NCI-H446 treated with DMSO at 0.1 percent for 48 hours (cell line): ENCODE measurements at regions not wholly inside any gene's neighbourhood (a gene's known extent, or its start where the extent isn't known, plus 50 kb on each side); places are given as distances from the start of the nearest gene placed in this dataset.
"Not testable (repeated sequence)": the region's sequence is repeated elsewhere in the genome, so short reads cannot be mapped to it uniquely, and the experiment has no call there.

Experiments used
- DNase-seq: peaks from one replicate; lab custom pipeline; 2025; lab: John Stamatoyannopoulos, UW

- DNase-seq, result no peak
Measured at GRCh38 chr1:218494449-218494852, 149.3 kb downstream of the TGFB2 start.

DNA sequence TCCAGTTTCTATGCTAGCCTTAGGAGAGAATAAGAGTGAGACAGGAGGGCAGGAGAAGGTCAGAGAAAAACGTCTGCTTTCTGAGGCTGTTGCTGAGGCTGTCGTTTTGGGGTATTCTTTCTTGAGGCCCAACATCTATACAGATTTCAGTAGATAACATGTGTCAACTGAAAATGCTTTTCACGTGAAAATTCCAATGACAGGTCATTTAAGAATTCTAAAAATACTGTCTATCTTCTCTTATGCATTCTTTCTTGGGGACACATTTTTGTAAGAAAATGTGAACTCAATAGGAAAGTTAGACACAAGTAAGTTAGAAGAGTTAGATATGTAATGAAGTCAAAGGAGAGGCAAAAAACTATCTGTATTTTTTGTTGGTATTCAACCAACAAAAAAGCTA lies 150.8 kb downstream of the TGFB2 start:
- no peak for DNase-seq

DNA sequence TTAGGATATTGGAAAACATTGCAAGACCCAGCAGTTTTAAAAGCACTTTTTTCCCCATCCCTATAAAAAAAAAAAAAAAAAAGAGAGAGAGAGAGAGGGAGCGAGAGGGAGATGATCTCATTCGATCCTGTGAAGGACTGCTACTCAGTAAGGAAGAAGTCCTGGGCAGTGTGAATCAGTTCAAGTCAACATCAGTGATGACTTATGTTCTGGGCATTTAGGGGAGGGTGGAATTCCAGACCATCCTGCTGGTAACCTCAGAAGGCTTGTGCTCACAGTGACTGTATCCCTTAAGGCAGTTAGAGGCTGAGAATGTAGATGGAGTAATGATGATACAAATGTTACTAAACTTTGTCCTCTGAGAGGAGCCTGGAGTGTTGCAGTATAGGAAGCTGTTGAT lies 151.4 kb downstream of the TGFB2 start:
- no peak for DNase-seq

DNA sequence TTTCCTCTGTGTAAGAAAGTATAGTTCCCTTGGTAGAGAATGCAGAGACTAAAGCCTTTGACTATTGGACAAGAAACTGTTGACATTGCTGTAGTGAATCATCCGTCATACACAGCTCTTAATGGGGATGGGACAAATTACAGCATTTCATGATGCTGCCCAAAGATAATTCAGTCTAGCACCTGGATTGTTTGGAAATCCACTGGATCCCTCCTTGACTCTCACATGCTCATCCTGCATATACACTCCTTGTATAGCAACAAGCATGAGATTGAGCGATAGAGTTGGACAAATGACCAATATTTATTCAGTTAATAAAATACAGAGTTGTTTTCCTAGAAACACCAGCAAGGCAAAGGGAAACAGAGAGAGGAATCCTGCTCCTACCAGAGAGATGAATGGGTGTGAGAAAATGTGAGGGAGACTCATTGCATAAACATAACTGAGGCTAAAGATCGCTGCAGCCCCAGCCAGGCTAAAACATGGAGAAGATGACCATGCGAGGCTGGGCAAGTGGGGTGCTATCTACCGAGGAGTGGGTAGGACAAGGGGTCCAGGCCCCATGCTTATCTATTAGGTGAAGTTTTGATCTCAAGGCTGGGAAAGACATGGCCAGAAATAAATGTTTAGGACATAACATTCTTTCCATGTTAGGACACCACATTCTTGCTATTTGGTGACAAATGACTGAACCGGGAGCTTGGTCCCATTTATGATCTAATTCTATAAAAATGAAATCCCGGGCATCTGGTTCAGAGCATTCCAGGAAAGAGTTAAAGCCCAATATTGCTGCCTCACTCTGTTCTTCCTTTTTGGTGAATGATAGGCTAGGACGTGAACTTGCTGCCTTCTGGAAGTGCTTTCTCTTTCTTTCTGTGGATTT lies 153.2 kb downstream of the TGFB2 start:
- no peak for DNase-seq

GRCh38 chr1:218499011-218499691 lies 154.0 kb downstream of the TGFB2 start:
- DNase-seq, result no peak

GRCh38 chr1:218499911-218500310 lies 154.8 kb downstream of the TGFB2 start:
- no peak for DNase-seq

DNA sequence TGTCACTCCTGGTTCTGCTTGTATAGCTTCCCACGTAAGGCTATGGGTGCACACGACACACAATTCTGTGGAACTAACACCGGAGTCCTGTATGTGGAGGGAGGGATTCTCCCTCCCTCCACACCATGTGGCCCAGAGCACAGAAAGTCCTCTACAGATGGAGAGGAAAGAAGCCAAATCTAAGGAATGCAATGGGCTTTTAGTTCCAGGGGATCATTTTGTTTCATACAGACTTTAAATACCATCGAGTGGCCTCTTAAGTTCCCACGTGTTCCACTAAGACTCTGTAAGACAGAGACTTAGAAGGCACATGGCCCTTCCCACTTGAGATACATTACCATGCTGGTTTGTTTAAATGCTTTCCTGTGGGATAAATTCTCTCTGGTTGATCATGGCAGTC lies 156.0 kb downstream of the TGFB2 start:
- DNase-seq, result no peak

DNA sequence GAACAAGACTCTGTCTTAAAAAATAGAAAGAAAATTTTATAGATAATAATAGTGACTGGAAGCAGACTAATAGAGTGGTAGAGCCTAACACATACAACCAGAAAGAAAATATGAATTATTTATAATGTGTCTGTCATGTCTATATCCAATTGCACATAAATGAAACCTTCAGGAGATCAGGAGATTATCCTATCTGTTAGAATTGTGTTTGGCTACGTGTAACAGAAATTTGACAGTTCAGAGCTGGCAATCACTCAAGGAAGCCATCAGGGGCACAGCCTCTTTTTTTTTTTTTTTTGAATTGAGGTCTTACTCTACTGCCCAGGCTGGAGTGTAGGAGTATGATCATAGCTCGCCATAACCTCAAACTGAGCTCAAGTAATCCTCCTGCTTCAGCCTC lies 157.2 kb downstream of the TGFB2 start:
- no peak for DNase-seq

DNA sequence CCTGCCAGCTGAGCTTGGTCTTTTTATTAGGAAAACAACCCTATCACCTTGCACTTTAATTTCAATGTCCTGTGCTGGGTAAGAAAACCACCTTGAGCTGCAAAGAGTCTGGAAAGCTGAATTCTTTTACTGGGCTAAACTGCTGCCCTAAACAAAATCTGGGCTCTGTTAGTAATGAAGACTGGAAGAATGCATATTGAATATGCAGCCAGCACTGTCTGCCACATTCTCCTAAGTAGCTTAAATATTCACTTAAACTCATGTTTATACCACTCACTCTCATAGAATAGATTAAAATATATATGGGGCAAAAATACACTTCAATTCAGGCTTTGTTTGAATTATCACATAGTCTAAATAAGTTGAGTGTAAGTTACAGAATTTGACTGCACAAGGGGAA lies 158.0 kb downstream of the TGFB2 start:
- DNase-seq, result no peak

DNA sequence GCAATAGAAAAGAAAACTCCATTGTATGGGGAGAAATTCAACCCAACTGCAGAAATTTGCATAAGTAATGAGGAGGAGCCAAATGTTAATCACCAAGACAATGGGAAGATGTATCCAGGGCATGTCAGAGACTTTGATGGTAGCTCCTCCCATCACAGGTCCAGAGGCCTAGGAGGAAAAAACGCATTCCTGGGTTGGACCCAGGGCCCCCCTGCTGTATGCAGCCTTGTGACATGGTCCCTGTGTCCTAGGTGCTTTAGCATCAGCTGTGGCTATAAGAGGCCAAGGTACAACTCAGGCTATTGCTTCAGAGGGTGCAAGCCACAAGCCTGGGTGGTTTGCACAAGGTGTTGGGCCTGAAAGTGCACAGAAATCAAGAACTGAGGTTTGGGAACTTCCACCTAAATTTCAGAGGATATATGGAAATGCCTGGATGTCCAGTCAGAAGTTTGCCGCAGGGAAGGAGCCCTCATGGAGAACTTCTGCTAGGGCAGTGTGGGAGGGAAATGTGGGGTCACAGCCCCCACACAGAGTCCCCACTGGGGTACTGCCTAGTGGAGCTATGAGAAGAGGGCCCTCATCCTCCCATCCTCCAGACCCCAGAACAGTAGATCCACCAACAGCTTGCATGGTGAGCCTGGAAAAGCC lies 162.3 kb downstream of the TGFB2 start:
- DNase-seq, result no peak

GRCh38 chr1:218510153-218510772 lies 165.1 kb downstream of the TGFB2 start:
- DNase-seq, result no peak

DNA sequence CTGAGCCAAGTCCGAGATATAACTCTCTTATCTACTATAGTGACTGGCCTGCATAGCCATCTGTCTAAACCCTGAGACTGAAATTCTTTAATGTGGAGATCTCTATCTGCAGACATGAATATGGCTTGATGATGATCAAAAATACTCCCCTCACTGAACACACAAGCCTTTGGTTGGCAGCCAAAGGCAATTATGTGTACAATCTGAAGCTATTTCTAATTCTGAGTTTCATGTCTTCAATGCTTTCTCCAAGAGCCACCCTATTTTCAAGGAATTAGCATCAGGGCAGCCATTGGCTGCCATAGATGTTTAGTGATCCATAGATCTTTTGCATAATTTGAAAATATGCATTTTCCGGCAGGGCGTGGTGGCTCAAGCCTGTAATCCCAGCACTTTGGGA lies 168.2 kb downstream of the TGFB2 start:
- no peak for DNase-seq

DNA sequence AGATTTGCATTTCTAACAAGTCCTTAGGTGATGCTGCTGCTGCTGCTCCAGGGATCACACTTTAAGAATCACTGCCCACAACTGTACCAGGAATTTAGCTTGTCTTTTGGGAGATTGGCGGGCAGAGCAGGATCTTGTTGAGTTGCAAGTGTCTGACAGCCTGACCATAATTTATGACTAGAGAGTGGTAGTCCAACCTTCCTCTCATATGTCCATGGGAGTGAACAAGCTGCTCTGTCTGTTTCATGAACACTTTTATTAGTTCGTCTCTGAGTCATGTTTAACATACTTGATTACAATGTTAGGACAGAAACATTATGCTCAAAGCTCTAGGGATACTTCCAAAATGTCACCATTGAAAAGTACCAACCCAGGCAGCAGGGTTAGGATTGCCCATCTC lies 169.6 kb downstream of the TGFB2 start:
- DNase-seq, result no peak

- DNase-seq, result no peak
Measured at GRCh38 chr1:218516526-218516925, 171.4 kb downstream of the TGFB2 start.

- no peak for DNase-seq
Measured at GRCh38 chr1:218517459-218517858, 172.3 kb downstream of the TGFB2 start.

DNA sequence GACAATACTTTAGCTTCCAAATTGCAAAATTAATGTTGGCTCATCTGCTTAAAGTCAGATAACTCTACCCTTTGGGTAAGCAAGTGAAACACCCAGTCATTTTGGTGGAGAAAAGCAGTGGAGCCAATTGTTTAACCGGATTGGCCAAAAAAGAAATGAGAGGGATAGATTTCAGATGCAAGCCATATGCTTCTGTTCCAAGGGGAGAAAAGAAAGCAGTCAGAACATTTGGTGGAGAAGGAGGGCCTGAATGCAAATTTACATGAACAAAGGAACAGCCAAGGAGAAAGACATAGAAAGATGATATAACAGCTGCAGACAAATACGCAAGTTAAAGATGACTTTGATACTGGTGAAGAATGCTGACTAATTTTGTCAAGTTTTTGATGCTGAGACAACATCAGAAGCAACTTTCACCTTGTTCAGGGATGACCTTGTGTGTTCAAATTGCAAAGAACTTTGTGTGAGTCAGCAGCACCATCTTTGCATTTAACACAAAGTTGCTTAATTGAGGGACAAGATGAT lies 173.1 kb downstream of the TGFB2 start:
- no peak for DNase-seq

DNA sequence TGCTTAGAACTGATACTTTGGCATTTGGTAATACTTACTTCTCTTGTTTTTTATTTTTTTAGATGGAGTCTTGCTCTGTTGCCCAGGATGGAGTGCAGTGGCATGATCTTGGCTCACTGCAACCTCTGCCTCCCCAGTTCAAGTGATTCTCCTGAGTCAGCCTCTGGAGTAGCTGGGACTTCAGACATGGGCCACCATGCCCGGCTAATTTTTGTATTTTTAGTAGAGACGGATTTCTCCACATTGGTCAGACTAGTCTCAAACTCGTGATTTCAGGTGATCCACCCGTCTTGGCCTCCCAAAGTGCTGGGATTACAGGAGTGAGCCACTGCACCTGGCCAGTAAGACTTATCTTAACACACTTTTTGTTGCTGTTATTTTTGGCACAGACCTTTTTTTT lies 175.5 kb downstream of the TGFB2 start:
- not testable (repeated sequence) for DNase-seq

DNA sequence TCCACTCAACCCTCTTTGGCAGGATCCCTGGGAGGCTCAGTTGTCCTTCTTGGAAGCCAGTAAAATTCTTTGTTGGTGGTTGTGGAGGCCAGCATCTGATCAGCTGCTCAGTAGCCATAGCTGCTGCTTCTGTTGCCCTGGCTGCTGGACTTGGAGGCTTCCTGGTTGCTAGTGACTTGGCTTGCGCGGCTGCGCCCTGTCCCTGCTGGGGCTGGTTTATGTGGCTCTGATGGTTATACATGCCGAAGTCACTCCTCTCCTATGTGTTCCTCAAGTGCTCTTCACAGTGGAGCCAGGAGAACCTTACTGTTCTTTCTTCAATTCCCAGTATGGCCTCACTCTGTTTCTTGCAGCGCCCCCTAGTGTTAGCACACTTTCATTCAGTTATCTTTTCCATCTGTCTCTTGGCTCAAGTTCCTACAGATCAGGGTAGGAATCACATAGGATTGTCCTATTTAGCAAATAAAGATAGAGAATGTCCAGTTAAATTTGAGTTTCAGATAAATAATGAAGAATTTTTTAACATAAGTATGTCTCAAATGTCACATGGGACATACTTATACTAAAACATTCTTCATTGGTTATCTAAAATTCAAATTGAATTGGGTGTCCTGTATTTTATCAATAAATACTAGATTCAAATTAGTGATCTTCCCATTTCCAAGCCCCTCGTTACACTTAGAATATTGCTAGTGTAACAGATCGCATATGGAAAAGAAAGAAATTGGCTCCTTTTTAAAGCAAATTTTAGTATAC lies 176.5 kb downstream of the TGFB2 start:
- no peak for DNase-seq

DNA sequence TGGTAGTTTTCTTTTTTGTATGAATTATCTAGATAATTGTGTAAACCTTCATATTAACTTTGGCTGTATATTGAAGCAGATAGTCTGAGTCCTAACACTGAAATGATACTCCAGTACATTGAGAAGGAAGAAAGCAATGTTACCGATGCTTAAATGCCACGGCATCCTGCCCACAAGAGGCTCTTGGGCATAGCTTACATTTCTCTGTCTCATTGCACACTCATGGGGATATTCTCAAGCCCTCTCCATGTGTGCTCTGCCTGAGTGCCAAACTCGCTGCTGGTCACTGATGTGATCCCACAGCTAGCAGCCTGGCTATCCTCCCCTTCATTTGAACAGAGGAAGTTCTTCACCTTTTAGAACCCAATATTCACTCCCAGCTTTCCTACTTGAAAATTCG lies 179.4 kb downstream of the TGFB2 start:
- no peak for DNase-seq

DNA sequence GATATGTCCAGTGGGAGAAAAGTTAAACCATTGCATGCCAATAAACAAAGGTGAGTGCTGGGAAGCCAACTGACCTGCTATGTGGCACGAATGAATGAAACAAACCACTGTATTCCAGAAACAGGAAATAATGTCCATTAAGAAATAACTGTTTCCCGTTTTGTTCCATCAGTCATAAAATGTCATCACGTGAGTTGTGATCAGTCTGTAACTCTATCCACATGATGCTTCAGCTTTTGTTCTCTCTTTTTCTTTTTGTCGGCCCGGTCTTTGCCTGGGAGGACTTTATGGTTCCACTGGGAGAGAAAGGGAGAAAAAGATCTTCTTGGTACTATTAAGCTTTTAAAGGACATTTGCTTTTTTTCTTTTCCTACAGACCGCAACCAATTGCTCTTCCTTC lies 179.9 kb downstream of the TGFB2 start:
- no peak for DNase-seq

GRCh38 chr1:218525451-218526197 lies 180.5 kb downstream of the TGFB2 start:
- DNase-seq, result no peak
